ENCODE measurements at regions not wholly inside any gene's neighbourhood (a gene's known extent, or its start where the extent isn't known, plus 50 kb on each side); places are given as distances from the start of the nearest gene placed in this dataset.

DNA sequence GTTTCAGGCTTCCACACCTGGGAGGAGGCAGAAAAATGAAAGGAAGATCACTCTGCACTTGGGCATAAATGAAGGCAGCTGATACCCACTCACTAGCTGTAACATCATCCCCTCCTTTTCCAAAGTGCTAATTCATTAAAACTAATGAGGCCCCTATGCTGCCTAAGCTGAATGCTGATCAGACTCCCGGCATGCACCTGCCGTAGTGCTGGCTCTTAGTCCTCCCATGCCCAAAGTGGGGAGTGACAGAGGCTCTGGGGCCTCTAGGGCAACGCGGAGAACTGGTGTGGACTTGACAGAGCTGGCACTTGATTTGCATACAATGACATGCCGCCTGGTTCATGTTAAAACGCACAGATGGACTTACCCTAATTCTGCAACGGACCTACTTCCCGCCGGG is 96.5 kb upstream of the NCAM1 start:
- H3K4me3 ChIP-seq (ENCODE audit: low read length): no peak overlapping the region
- no peaks in the 10 kb centered on the region for H3K4me1 ChIP-seq (ENCODE audit: control insufficient read depth, low read length)
- H3F3A ChIP-seq (ENCODE audit: control insufficient read depth, insufficient read depth): no peaks in the 10 kb centered on the region
- peaks cover 3% of the 10 kb centered on the region; the same call in 1 of the 2 replicates for H3K9me3 ChIP-seq (ENCODE audit: control insufficient read depth, insufficient read depth, low read length)
- H3K4me2 ChIP-seq (ENCODE audit: low read length): no peak overlapping the region
- no peaks in the 10 kb centered on the region for H3K36me3 ChIP-seq (ENCODE audit: control insufficient read depth, low read length)
- H3K79me2 ChIP-seq (ENCODE audit: control insufficient read depth, low read length): no peaks in the 10 kb centered on the region
- no peaks in the 10 kb centered on the region for H4K20me1 ChIP-seq (ENCODE audit: control insufficient read depth, insufficient read depth, low read depth, low read length)
- TF ChIP-seq, protein P1, sequence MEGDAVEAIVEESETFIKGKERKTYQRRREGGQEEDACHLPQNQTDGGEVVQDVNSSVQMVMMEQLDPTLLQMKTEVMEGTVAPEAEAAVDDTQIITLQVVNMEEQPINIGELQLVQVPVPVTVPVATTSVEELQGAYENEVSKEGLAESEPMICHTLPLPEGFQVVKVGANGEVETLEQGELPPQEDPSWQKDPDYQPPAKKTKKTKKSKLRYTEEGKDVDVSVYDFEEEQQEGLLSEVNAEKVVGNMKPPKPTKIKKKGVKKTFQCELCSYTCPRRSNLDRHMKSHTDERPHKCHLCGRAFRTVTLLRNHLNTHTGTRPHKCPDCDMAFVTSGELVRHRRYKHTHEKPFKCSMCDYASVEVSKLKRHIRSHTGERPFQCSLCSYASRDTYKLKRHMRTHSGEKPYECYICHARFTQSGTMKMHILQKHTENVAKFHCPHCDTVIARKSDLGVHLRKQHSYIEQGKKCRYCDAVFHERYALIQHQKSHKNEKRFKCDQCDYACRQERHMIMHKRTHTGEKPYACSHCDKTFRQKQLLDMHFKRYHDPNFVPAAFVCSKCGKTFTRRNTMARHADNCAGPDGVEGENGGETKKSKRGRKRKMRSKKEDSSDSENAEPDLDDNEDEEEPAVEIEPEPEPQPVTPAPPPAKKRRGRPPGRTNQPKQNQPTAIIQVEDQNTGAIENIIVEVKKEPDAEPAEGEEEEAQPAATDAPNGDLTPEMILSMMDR (IDR thresholded peaks at IDR 0.05; ENCODE audit: low read depth, low read length, poor library complexity, severe bottlenecking): no peak
- TF ChIP-seq EZH2phosphoT487 (IDR thresholded peaks at IDR 0.05; ENCODE audit: borderline replicate concordance, low read length): no peak
- no peaks in the 10 kb centered on the region for H3K9me2 ChIP-seq (replicated peaks; ENCODE audit: control insufficient read depth, low read length)
- no peaks in the 10 kb centered on the region for H3K27me3 ChIP-seq (ENCODE audit: control insufficient read depth, low read length)
- H3K27ac ChIP-seq (ENCODE audit: low read depth, low read length): no peak overlapping the region

DNA sequence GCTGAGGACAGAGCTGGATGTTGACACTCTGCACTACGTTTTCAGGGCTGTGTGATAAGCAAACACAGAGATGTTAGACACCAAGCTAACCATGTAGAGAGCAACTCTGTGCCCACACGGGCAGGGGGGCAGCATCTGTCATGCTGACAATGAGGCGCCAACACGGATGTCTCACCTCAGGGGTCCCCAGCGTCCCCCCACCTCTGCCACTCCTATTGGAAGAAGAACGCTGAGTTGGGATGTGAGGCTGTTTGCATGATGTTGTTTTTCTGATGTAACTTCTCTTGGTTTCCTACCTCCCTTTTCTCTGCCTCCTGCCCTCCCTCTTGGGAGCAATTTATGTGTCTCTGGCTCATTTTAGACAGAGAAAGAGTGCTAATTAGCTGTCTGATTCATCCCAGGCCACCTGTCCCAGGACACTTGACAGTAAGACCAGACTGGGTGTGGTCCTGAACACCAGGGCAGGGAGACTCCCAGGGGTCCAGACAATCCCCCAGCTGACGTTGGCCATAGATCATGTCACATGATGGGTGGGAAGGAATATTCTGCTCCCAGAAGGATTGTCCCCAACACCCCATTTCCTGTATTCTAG is 89.2 kb upstream of the NCAM1 start:
- no peaks in the 10 kb centered on the region for H3K79me2 ChIP-seq (ENCODE audit: control insufficient read depth, low read length)
- no peaks in the 10 kb centered on the region for H3F3A ChIP-seq (ENCODE audit: control insufficient read depth, insufficient read depth)
- TF ChIP-seq EZH2phosphoT487 (IDR thresholded peaks at IDR 0.05; ENCODE audit: borderline replicate concordance, low read length): no peak
- TF ChIP-seq, protein P1 (IDR thresholded peaks at IDR 0.05; ENCODE audit: low read depth, low read length, poor library complexity, severe bottlenecking): no peak
- H3K4me2 ChIP-seq (ENCODE audit: low read length): no peak overlapping the region
- no peak overlapping the region for H3K4me3 ChIP-seq (ENCODE audit: low read length)
- H3K9me3 ChIP-seq (ENCODE audit: control insufficient read depth, insufficient read depth, low read length): no peaks in the 10 kb centered on the region
- no peaks in the 10 kb centered on the region for H3K36me3 ChIP-seq (ENCODE audit: control insufficient read depth, low read length)
- no peaks in the 10 kb centered on the region for H3K4me1 ChIP-seq (ENCODE audit: control insufficient read depth, low read length)
- H3K9me2 ChIP-seq (replicated peaks; ENCODE audit: control insufficient read depth, low read length): no peaks in the 10 kb centered on the region
- no peaks in the 10 kb centered on the region for H4K20me1 ChIP-seq (ENCODE audit: control insufficient read depth, insufficient read depth, low read depth, low read length)
- H3K27me3 ChIP-seq (ENCODE audit: control insufficient read depth, low read length): no peaks in the 10 kb centered on the region
- no peak overlapping the region for H3K27ac ChIP-seq (ENCODE audit: low read depth, low read length)

DNA sequence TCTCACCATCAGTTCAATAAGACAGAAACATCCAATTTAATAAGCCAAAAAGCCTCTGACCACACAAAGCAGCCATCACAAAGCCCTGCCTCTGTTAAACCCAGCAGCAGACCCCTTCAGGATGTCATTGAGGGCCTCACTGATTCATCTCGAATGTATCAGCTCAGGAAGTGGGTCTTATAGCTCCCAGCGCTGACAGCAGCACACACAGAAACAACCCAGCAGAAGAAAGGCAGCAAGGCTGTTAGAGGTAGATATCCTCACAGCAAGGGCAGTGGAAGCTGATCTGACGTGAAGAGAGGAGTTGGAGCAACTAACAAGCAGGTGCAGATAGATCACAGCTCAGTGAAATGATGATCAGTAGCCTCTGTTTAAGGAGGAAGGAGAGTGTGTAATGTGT is 86.2 kb upstream of the NCAM1 start:
- H3K4me1 ChIP-seq (ENCODE audit: control insufficient read depth, low read length): no peaks in the 10 kb centered on the region
- H3K79me2 ChIP-seq (ENCODE audit: control insufficient read depth, low read length): no peaks in the 10 kb centered on the region
- H3K4me2 ChIP-seq (ENCODE audit: low read length): no peak overlapping the region
- H3F3A ChIP-seq (ENCODE audit: control insufficient read depth, insufficient read depth): no peaks in the 10 kb centered on the region
- no peaks in the 10 kb centered on the region for H3K27me3 ChIP-seq (ENCODE audit: control insufficient read depth, low read length)
- H3K36me3 ChIP-seq (ENCODE audit: control insufficient read depth, low read length): no peaks in the 10 kb centered on the region
- TF ChIP-seq, protein P1 (IDR thresholded peaks at IDR 0.05; ENCODE audit: low read depth, low read length, poor library complexity, severe bottlenecking): no peak
- no peak for TF ChIP-seq EZH2phosphoT487 (IDR thresholded peaks at IDR 0.05; ENCODE audit: borderline replicate concordance, low read length)
- no peaks in the 10 kb centered on the region for H4K20me1 ChIP-seq (ENCODE audit: control insufficient read depth, insufficient read depth, low read depth, low read length)
- H3K27ac ChIP-seq (ENCODE audit: low read depth, low read length): no peak overlapping the region
- no peaks in the 10 kb centered on the region for H3K9me2 ChIP-seq (replicated peaks; ENCODE audit: control insufficient read depth, low read length)
- no peak overlapping the region for H3K4me3 ChIP-seq (ENCODE audit: low read length)
- no peaks in the 10 kb centered on the region for H3K9me3 ChIP-seq (ENCODE audit: control insufficient read depth, insufficient read depth, low read length)

All from DOHH2 (cell line).